ENCODE measurements at regions not wholly inside any gene's neighbourhood (a gene's known extent, or its start where the extent isn't known, plus 50 kb on each side); places are given as distances from the start of the nearest gene placed in this dataset.
"Not testable (repeated sequence)": the region's sequence is repeated elsewhere in the genome, so short reads cannot be mapped to it uniquely, and the experiment has no call there.

GRCh38 chr6:154921482-154921881 is 73.6 kb upstream of the TIAM2 start:
- DNase-seq (ENCODE audit: low read depth in 2 of 2): no peak

DNA sequence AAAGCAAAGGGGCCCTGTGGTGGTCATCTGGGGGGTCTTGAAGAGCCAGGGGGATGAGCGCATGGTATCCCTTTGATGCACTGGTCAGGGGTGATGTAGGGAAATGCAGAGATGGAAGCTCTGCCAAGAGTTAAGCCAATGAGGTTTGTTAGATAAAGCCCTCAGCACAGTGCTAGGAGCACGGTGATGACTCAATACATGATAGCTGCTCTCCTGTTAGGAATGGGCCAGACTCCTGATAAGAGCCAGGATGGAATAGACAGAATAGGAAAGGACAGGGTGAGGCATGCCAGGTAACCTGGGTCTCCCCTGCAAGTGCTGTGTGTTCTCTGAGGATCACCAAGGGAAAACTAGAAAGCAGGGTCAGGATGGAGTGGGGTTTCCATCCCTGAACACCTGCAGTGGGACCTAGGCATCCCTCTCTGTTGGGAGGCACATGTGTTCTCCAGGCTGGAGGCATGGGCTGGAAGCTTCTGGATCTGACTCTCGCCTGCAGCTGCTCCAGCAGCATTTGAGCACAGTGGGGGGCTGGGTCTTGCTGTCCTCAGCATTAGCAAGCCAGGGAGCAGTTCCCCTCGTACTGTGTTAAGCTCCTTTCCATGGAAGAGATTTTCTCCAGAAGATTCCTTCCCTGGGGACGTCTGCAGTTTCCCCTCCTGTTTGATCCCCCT is 71.8 kb upstream of the TIAM2 start:
- DNase-seq (ENCODE audit: low read depth in 2 of 2): no peak

DNA sequence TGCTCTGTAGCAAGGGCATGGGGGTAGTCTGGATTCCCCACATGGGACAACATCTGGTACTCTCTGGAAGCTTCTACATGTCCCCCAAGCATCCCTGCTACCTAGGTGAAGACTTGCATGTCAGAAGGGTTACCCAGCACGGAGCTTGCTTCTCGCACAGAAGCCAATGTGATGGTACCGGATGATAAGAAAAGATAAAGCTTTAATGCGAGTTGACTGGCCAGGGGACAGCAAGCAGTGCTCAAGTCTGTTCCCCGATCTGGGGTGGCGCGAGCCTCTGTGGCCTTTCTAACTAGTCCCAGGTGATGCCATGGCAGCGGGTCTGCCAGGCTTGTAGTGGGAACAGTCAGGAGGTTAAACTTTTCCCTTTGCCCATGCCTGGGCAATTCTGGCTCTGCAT is 70.0 kb upstream of the TIAM2 start:
- no peak for DNase-seq (ENCODE audit: low read depth in 2 of 2)

DNA sequence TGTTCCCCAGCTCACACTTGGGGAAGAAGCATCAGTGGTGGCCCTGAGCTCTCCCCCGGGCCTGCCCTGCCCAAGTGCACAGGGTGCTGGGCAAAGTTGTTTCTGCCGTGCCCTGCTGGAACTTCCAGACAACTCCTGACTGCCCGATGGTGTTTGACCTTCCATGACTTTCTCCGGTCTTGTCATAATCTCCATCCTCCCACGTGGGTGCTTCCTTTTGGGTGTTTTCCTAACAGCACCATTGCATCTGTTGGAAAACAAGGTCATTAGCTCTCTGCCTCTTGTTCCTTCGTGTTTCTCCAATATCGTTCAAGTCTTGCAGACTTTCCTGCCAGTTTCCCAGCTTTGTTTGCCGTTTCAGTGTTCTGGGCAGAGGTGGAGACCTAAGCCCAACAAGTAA is 68.7 kb upstream of the TIAM2 start:
- no peak for DNase-seq (ENCODE audit: low read depth in 2 of 2)

- peak; percentile 56 to 59 for DNase-seq (ENCODE audit: low read depth in 2 of 2)
Observed at GRCh38 chr6:154928325-154928922, 66.7 kb upstream of the TIAM2 start.

GRCh38 chr6:154930451-154930851 is 64.7 kb upstream of the TIAM2 start:
- DNase-seq (ENCODE audit: low read depth in 2 of 2): no peak

GRCh38 chr6:154931711-154932424 is 63.2 kb upstream of the TIAM2 start:
- peak; percentile 79 for DNase-seq (ENCODE audit: low read depth in 2 of 2)

DNA sequence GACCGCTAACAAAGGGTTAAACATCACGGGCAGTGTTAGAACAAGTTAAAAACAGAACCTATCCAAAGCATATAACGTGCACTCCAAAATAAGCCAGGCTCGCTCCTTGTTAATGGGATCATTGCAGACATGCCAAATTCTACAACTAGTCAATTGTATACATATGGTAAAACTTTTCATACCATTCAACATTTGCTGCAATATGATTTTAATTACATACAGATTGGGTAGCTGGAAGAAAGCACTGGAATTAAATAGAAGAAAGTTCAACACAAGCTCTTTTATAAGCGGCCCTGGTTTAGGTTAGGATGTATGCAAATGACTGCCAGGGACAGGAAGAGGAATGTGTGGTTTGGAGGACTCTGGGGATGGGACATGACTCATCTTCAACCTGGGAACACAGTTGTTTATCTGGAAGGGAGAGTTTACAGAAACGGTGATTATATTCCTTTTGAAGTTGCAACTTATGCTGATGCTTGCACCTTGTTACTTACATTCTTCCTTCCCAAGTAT is 62.5 kb upstream of the TIAM2 start:
- DNase-seq (ENCODE audit: low read depth in 2 of 2): peak; percentile 93 to 94

DNA sequence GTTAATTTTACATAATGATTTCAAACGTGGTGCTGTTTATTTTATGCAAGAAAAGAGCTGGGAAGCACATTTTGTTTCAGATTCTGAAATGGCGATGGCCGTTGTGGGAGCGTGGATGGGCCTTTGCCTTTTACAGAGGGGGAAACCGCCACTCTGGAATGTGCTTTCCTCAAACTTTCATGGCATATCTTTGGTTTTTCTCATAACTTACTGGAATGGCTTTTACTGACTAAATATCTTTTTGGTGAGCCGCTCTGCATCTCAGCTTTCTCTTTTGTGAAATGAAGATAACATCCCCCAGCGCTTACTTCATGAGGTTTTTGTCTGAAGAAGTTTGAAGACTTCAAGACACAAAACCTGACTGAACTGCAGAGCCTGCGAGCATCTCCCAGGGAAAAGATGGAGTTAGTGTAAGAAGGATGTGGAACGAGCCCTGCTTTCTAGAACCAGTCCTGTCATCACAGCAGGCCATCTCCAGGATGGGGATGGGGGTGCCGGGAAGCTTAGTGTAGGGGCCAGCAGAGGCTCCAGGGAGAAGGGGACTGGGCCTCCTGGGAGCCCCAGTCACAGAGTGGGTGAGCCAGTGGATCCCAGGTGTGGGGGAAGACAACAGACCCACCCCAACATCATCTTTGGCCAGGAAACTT is 61.8 kb upstream of the TIAM2 start:
- DNase-seq (ENCODE audit: low read depth in 2 of 2): peak; percentile 74 to 80

DNA sequence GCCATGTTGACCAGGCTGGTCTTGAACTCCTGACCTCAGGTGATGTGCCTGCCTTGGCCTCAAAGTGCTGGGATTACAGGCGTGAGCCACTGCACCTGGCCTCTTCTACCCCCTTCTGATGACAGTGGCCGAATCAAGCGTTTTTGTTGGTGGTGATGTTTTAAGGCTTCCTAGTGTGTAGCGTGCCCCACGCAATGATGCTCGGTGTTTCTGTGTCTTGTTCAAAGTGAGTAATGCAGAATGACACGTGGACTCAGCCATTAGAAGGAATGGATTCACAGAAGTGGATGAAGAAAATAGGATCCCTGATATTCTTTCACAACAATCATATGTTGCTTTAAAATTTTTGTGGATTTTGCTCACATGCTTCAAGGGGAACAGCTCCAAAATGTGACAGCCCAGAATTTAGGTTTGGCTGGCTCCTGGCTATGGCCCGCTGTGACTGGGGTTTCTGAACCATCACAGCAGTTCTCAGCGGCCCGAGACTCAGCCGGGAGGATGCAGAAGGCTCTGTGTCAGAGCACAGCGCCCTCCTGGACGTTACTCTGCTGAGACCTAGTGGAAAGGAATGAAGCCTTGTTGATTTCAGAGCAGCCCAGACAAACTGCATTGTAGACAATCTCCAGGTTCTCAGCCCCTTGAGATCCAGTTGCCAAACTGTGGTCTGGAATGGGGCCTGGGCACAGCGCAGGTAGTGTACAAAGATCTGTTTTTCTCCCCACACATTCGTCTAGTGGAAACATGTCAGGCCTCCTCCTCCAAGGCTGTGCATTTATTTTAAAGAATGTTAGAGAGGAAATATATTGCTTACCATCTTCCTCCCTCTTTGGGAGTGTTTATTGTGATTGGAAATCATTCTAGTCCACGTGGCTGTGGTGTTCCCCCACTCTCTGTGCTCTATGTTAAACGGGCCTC is 57.6 kb upstream of the TIAM2 start:
- DNase-seq (ENCODE audit: low read depth in 2 of 2): no peak

DNA sequence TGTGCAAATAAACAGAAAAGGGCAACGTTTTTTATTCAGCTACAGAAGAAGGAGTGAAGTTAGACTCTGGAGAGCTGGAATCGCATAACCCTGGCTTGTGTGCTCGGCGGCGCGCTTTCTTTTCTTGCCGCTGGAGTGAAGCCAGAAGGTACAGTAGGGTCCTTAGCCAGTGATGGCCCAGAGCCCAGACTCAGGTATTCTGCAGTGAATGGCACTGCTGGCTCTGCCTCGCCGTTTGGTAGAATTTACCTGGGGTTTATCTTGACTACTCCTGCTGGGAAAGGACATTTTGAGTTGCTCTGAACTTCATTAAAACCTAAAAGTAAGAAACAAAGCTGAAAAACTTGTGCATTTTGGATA is 56.9 kb upstream of the TIAM2 start:
- no peak for DNase-seq (ENCODE audit: low read depth in 2 of 2)

DNA sequence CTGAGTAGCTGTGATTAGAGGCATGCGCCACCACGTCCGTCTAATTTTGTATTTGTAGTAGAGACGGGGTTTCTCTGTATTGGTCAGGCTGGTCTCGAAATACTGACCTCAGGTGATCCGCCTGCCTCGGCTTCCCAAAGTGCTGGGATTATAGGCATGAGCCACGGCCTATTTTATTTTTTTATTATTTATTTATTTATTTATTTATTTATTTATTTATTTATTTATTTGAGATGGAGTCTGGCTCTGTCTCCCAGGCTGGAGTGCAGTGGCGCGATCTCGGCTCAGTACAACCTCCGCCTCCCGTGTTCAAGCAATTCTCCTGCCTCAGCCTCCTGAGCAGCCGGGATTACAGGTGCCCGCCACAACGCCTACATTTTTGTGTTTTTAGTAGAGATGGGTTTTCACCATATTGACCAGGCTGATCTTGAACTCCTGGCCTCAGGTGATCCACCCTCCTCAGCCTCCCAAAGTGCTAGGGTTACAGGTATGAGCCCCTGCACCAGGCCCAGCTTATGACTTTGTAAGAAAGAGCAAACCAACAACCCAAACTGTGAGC is 56.3 kb upstream of the TIAM2 start:
- DNase-seq (ENCODE audit: low read depth in 2 of 2): not testable (repeated sequence)

DNA sequence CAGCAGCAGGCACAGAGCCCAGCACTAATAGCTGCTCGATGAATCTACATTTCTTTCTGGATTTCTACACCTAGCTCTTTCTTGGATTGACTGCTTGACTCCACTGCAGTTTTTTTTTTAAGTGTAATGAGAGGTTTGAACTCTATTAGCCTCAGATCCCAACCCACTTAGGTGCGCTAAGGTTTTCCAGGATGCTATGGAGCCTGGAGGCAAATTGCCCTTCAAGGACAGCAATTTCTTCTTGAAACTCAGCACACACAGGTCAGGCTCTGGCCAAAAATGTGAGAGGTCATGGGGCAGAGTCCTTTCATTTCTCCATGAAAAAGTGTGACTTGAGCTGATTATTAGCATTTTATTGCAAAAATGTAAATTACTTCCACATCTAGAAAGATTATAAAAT is 52.3 kb upstream of the TIAM2 start:
- DNase-seq (ENCODE audit: low read depth in 2 of 2): no peak

GRCh38 chr6:154945271-154945890 is 49.7 kb upstream of the TIAM2 start:
- no peak for DNase-seq (ENCODE audit: low read depth in 2 of 2)

Measured in fibroblast of skin of left quadriceps (primary cell).